GM21825 (cell line): ENCODE measurements at regions not wholly inside any gene's neighbourhood (a gene's known extent, or its start where the extent isn't known, plus 50 kb on each side); places are given as distances from the start of the nearest gene placed in this dataset.
"Not testable (repeated sequence)": the region's sequence is repeated elsewhere in the genome, so short reads cannot be mapped to it uniquely, and the experiment has no call there.

ENCODE experiments used
- ATAC-seq: cut with Tn5 transposase; IDR thresholded peaks from one replicate; pipeline ENCODE4 v1.9.1; 2021; ENCODE audit warnings: mild to moderate bottlenecking, moderate library complexity; ENCODE audit not compliant: unreplicated experiment

DNA sequence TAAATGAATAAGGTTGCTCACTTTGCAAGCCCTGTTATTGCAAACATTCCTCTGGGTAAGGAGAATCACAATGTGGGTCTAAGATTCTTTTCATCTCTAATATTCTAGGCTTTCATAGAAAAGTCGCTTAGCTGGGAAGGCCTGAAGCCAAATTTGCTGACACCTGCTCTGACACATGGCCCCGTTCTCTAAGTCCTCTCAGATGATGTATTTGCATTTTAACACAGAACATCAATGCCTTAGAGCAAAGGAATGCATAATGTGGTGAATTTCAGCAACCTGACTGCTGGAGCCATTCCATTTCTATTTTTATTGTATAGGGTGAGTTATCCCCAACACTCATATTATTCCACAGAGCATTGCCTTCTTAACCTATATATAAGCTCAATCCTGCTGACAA, 682.1 kb upstream of the NRP1 start:
- no peak for ATAC-seq

- ATAC-seq, result no peak
Observed at GRCh38 chr10:34015700-34016099, 681.2 kb upstream of the NRP1 start.

- ATAC-seq, result no peak
Observed at GRCh38 chr10:34013235-34013634, 678.8 kb upstream of the NRP1 start.

GRCh38 chr10:34010891-34011290, 676.4 kb upstream of the NRP1 start:
- no peak for ATAC-seq

- ATAC-seq, result not testable (repeated sequence)
Observed at GRCh38 chr10:34010228-34010627, 675.8 kb upstream of the NRP1 start.

- ATAC-seq, result no peak
Observed at GRCh38 chr10:34008656-34009055, 674.2 kb upstream of the NRP1 start.

DNA sequence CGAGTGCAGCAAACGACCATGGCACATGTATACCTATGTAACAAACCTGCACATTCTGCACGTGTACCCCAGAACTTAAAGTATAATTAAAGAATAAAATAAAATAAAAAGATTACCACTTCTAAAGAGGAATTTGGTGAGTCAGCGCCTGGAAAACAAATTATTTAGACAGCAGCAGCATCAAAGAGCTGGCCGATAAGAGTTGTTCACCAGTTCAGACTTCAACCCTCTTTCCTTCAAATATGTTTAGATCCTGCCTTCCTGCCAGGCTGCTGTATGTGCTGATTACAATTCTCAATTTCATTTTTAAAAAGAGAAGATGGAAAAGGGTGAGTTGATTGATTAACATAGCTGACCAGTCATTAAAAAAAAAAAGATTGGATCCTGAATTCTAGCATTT, 672.0 kb upstream of the NRP1 start:
- no peak for ATAC-seq

GRCh38 chr10:34003561-34003960, 669.1 kb upstream of the NRP1 start:
- no peak for ATAC-seq

DNA sequence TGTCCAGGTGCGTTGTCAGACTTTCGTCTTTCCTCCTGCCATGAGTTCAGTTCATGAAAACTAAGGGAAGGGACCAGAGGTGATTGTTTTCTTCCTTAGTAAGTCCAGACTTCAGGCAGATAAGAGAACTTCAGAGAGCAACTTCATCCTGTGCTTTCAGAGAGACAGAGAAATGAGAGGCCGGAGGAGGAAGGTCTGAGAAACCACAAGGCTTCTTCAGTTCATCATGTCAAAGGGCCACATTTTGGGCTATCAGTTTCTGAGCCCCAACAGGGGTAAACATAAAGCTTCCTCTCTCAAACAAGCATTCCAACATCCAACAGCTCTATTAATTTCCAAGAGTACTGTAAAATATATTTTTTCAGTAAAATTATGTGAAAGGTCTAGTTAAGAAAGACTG, 668.4 kb upstream of the NRP1 start:
- no peak for ATAC-seq

GRCh38 chr10:34001831-34002230, 667.4 kb upstream of the NRP1 start:
- ATAC-seq, result no peak

- ATAC-seq, result no peak
Observed at GRCh38 chr10:34001087-34001580, 666.7 kb upstream of the NRP1 start.

GRCh38 chr10:33993917-33994316, 659.5 kb upstream of the NRP1 start:
- ATAC-seq, result no peak

- ATAC-seq, result no peak
Observed at GRCh38 chr10:33991924-33992323, 657.5 kb upstream of the NRP1 start.

GRCh38 chr10:33986515-33986914, 652.0 kb upstream of the NRP1 start:
- ATAC-seq, result no peak

GRCh38 chr10:33986016-33986415, 651.5 kb upstream of the NRP1 start:
- ATAC-seq, result no peak

GRCh38 chr10:33982995-33983394, 648.5 kb upstream of the NRP1 start:
- ATAC-seq, result no peak

DNA sequence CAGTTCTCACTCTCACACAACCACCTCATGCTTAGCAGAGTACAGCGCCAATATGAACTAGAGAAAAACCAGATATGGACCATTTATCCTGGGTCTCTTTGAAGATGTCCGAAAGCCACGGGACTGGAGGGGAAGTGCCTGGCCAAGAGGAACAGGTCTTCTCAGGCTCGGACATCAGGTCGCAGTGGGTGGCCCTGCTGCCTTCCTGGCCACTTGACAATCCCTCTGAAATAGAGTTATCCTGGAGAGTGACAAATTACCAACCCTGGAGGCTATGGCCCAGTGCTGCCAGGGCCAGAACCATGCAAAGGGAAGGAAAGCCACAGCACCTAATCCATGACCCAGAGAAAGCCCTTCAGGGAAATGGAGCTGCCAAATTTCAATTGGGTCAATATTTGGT, 646.8 kb upstream of the NRP1 start:
- no peak for ATAC-seq

DNA sequence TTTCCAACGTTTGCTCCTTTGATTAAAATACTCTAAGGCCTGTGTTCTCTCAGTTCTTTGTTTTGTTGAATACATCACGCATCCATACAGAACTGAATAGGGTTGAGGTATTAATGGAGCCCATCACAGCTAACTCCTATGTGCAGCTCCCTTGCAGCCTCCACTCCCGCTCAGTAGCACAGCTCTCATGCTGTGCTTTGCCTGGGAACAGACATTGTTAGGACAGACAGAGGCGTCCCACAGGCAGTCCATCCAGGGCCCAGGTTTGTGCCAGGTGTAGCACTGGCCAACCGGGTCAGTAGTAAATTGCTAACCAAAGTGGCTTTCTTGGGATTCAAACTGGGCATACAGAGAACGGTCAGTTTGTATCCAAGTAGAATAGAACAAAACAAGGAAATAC, 644.7 kb upstream of the NRP1 start:
- no peak for ATAC-seq

DNA sequence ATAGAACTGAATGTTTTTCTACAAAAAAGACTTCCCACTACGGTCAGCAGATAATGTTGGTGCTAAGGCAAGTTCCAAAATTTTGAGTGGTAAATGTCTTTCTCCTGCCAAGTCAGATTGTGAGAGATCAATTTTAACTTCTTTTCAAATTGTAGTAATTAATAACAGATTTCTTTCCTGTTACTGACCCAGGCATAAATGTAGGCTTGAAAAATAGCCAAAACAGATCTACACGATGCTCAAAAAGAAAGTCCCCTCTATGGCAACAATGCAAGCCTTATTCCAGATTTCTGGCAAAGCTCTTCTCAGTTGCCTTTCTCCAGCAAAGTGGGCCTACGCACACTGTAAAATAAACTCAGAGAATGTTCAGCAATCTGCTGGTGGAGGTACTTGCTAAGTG, 641.0 kb upstream of the NRP1 start:
- ATAC-seq, result no peak

DNA sequence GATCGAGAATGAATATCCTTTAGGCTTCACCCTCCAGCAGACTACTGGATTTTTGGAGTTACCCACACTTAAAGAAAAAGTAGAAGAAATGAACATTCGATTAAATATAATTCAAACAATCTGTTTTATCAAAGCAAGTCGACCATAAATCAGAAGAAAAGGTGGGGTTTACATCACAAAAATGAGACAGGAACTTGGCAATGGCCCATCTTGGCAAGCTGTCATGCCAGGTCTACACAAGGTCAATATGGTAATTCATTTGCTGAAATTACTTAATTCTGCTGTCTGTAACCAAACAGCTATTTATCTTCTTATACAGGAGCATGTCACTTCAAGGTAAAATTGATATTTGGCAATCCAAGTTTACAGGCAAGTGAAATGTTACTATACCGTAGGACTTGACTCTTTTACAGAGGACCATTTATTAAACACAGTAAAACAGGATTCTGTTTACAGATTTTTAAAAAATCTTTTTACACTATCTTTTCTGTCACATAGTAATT, 640.6 kb upstream of the NRP1 start:
- ATAC-seq, result no peak

DNA sequence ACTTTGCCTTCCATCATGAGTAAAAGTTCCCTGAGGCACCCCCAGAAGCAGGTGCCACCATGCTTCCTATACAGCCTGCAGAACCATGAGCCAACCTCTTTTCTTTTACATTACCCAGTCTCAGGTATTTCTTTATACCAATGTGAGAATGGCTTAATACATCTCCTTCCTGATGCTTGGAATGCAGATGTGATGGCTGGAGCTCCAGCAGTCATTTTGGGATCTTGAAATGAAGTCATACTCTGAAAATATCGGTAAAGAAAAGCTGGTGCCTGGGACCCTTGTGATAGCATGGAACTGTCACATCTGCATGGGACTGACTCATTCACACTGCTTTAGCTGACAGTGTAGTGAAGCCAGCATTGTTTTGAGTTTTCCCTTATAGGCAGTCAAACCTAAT, 634.5 kb upstream of the NRP1 start:
- no peak for ATAC-seq

GRCh38 chr10:33967606-33968120, 633.2 kb upstream of the NRP1 start:
- ATAC-seq, result no peak

GRCh38 chr10:33966946-33967345, 632.5 kb upstream of the NRP1 start:
- ATAC-seq, result no peak
